ENCODE measurements at regions not wholly inside any gene's neighbourhood (a gene's known extent, or its start where the extent isn't known, plus 50 kb on each side); places are given as distances from the start of the nearest gene placed in this dataset.

- no peak for FAIRE-seq
Observed at GRCh38 chr5:128591598-128592455, 53.8 kb upstream of the FBN2 start.

- FAIRE-seq = no peak
Observed at GRCh38 chr5:128596071-128596470, 58.0 kb upstream of the FBN2 start.

GRCh38 chr5:128597156-128597555 lies 59.1 kb upstream of the FBN2 start:
- no peak for FAIRE-seq

GRCh38 chr5:128613128-128613527 lies 75.1 kb upstream of the FBN2 start:
- FAIRE-seq = no peak

- no peak for FAIRE-seq
Observed at GRCh38 chr5:128613766-128614165, 75.7 kb upstream of the FBN2 start.

GRCh38 chr5:128615578-128615977 lies 77.5 kb upstream of the FBN2 start:
- FAIRE-seq = no peak

GRCh38 chr5:128626536-128627090 lies 88.6 kb upstream of the FBN2 start:
- FAIRE-seq = no peak

GRCh38 chr5:128627939-128628338 lies 89.9 kb upstream of the FBN2 start:
- no peak for FAIRE-seq

GRCh38 chr5:128629157-128629556 lies 91.1 kb upstream of the FBN2 start:
- FAIRE-seq = no peak

- FAIRE-seq = no peak
Observed at GRCh38 chr5:128630121-128630520, 92.1 kb upstream of the FBN2 start.

- FAIRE-seq = no peak
Observed at GRCh38 chr5:128631771-128632170, 93.7 kb upstream of the FBN2 start.

- FAIRE-seq = no peak
Observed at GRCh38 chr5:128632264-128632663, 94.2 kb upstream of the FBN2 start.

GRCh38 chr5:128633901-128634300 lies 95.9 kb upstream of the FBN2 start:
- no peak for FAIRE-seq

GRCh38 chr5:128635379-128635778 lies 97.3 kb upstream of the FBN2 start:
- no peak for FAIRE-seq

- FAIRE-seq = no peak
Observed at GRCh38 chr5:128636361-128636760, 98.3 kb upstream of the FBN2 start.

- FAIRE-seq = no peak
Observed at GRCh38 chr5:128637031-128637430, 99.0 kb upstream of the FBN2 start.

GRCh38 chr5:128641861-128642260 lies 103.8 kb upstream of the FBN2 start:
- no peak for FAIRE-seq

- FAIRE-seq = no peak
Observed at GRCh38 chr5:128644863-128645262, 106.8 kb upstream of the FBN2 start.

GRCh38 chr5:128645581-128645980 lies 107.5 kb upstream of the FBN2 start:
- FAIRE-seq = no peak

GRCh38 chr5:128646176-128646575 lies 108.1 kb upstream of the FBN2 start:
- FAIRE-seq = no peak

- no peak for FAIRE-seq
Observed at GRCh38 chr5:128649192-128649591, 111.1 kb upstream of the FBN2 start.

GRCh38 chr5:128662997-128663396 lies 125.0 kb upstream of the FBN2 start:
- no peak for FAIRE-seq

GRCh38 chr5:128665747-128666355 lies 127.8 kb upstream of the FBN2 start:
- no peak for FAIRE-seq

- FAIRE-seq = no peak
Observed at GRCh38 chr5:128667152-128667551, 129.1 kb upstream of the FBN2 start.
